ENCODE measurements at regions not wholly inside any gene's neighbourhood (a gene's known extent, or its start where the extent isn't known, plus 50 kb on each side); places are given as distances from the start of the nearest gene placed in this dataset.

DNA sequence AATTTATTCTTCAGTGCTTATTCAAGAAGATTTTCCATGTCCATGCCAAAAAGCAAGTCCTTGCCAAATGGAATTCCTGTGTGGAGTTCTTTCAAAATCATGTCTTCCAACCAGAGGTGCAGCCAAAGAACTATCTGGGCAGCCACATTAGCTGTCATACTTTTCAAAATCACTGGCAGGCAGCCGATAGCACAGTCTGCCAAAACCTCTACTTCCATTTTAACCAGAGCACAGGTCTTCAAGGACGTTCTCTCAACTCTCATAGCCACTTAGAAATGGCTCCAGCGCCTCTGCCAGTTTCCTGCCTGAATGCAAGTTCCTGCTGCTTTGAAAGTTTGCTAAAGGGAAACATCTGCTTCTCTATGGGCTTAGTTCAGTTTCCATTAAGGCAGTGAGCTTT is 975.7 kb upstream of the ADGRL4 start:
- TF ChIP-seq, protein P1, sequence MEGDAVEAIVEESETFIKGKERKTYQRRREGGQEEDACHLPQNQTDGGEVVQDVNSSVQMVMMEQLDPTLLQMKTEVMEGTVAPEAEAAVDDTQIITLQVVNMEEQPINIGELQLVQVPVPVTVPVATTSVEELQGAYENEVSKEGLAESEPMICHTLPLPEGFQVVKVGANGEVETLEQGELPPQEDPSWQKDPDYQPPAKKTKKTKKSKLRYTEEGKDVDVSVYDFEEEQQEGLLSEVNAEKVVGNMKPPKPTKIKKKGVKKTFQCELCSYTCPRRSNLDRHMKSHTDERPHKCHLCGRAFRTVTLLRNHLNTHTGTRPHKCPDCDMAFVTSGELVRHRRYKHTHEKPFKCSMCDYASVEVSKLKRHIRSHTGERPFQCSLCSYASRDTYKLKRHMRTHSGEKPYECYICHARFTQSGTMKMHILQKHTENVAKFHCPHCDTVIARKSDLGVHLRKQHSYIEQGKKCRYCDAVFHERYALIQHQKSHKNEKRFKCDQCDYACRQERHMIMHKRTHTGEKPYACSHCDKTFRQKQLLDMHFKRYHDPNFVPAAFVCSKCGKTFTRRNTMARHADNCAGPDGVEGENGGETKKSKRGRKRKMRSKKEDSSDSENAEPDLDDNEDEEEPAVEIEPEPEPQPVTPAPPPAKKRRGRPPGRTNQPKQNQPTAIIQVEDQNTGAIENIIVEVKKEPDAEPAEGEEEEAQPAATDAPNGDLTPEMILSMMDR (IDR thresholded peaks at IDR 0.05; ENCODE audit: low read length): no peak
- TF ChIP-seq EZH2 (optimal IDR thresholded peaks at IDR 0.05; ENCODE audit: low read depth, low read length): no peak
- TF ChIP-seq EZH2phosphoT487 (IDR thresholded peaks at IDR 0.05; ENCODE audit: low read length): no peak

All from MM.1S (cell line).